Activated CD4-positive, alpha-beta T cell treated with anti-CD3 and anti-CD28 coated beads, Interleukin-2, amount 10 ng/mL, durations not matched to agents 7 days and 5 days (primary cell): ENCODE measurements at regions not wholly inside any gene's neighbourhood (a gene's known extent, or its start where the extent isn't known, plus 50 kb on each side); places are given as distances from the start of the nearest gene placed in this dataset.
"Not testable (repeated sequence)": the region's sequence is repeated elsewhere in the genome, so short reads cannot be mapped to it uniquely, and the experiment has no call there.

Source experiments
- CTCF ChIA-PET: fragments of 350-600 bp; sonication (Branson Sonifier 250); formaldehyde crosslinking; loops from one replicate; lab custom pipeline; 2021; ENCODE audit warnings: antibody characterized with exemption; lab: Charles Lee
- POLR2A ChIA-PET: fragments of 350-600 bp; sonication (Branson Sonifier 250); formaldehyde crosslinking; loops from one replicate; lab custom pipeline; 2021; ENCODE audit warnings: antibody characterized with exemption; lab: Charles Lee
- DNase-seq: peaks from one replicate; pipeline ENCODE4 v3.0.0-alpha.2; 2020
- H3K27ac Mint-ChIP-seq: one replicate; pipeline ENCODE4 v1.8.0; 2021; ENCODE audit warnings: mild to moderate bottlenecking, moderate library complexity, mixed read lengths
- H3K27me3 Mint-ChIP-seq: one replicate; pipeline ENCODE4 v1.8.0; 2021; ENCODE audit warnings: mixed read lengths
- H3K36me3 Mint-ChIP-seq: one replicate; pipeline ENCODE4 v1.8.0; 2021; ENCODE audit warnings: low read depth, mixed read lengths
- H3K4me1 Mint-ChIP-seq: one replicate; pipeline ENCODE4 v1.8.0; 2021; ENCODE audit warnings: mixed read lengths
- H3K4me3 Mint-ChIP-seq: one replicate; pipeline ENCODE4 v1.8.0; 2021; ENCODE audit warnings: mild to moderate bottlenecking, moderate library complexity, mixed read lengths
- H3K9me3 Mint-ChIP-seq: one replicate; pipeline ENCODE4 v1.8.0; 2021; ENCODE audit warnings: mixed read lengths

DNA sequence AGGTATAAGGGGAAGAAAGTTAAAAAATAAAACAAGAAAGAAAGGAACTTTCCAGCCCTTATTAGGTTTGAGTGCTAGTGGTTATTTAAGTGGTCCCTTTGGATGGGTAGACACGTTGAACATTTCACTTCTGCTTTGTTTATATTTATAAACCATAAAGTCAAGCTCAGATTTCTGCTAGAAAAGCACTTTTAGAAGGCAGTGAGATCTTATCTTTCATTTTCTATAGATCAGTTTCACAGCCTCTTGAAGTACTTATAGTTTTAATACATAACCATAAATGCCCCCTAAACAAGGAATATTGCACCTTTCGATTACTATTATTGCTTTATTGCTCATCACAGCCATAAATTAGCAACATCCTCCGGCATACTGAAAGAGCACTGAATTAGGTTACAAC is 446.8 kb upstream of the PLXNA2 start:
- H3K27me3 Mint-ChIP-seq = no peaks in the 10 kb centered on the region
- no peaks in the 10 kb centered on the region for H3K9me3 Mint-ChIP-seq
- H3K4me3 Mint-ChIP-seq = no peak overlapping the region
- H3K36me3 Mint-ChIP-seq = no peaks in the 10 kb centered on the region
- no peak for DNase-seq
- H3K27ac Mint-ChIP-seq = no peak overlapping the region
- no peaks in the 10 kb centered on the region for H3K4me1 Mint-ChIP-seq
- ChIA-PET POLR2A (no interaction called here), CTCF (no interaction called here)

DNA sequence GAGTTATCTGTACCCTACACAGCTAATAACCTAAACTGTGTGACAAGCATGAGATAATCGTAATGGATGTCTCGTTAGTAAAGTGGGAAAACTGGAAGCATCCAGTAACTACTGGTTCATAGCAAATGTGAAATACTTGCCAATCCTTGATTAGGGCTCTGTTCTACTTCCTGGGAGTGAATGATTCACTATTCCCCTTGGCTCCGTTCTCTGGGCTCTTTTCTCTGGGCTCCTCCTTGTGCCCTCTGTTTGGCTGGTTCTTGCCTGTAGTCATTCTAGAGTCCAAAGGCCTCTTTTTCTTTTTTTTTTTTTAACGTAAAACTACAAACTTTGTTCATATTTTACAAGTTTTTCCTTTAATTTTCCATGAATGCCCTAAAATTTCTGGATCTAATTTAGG is 465.8 kb upstream of the PLXNA2 start:
- ChIA-PET POLR2A (no interaction called here), CTCF (no interaction called here)

DNA sequence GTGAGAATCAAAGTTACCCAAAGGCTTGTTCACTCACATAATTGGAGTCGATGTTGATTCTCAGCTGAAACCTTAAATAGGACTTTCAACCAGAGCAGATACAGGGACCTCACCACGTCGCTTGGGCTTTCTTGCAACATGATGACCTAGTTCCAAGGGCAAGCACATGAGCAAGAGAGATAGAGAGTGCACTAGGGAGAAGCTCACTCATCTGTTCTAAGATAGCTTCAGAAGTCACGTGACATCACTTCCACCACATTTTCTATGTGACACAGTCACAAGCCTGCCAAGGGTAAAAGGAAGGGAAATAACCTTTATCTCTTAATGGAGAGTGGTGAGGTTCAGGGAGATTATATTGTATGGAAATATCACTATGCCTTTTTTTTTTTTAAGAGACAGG is 470.1 kb upstream of the PLXNA2 start:
- Mint-ChIP-seq H3K27ac (no peak overlapping the region), H3K27me3 (no peaks in the 10 kb centered on the region), H3K36me3 (no peaks in the 10 kb centered on the region), H3K4me3 (no peak overlapping the region), H3K9me3 (peaks cover 3% of the 10 kb centered on the region), H3K4me1 (no peaks in the 10 kb centered on the region)
- ChIA-PET CTCF (interaction anchor here (0.7 kb wide), 1 partner anchor 9 kb away, joined by 3 read pairs; no protein-coding TSS in a partner anchor), POLR2A (no interaction called here)
- DNase-seq = no peak

More for the DNA sequence above, 465.8 kb upstream of the PLXNA2 start:
- H3K4me3 Mint-ChIP-seq = no peak overlapping the region
- no peak overlapping the region for H3K27ac Mint-ChIP-seq
- no peak for DNase-seq
- no peaks in the 10 kb centered on the region for H3K36me3 Mint-ChIP-seq
- no peaks in the 10 kb centered on the region for H3K4me1 Mint-ChIP-seq
- no peaks in the 10 kb centered on the region for H3K27me3 Mint-ChIP-seq
- no peaks in the 10 kb centered on the region for H3K9me3 Mint-ChIP-seq

DNA sequence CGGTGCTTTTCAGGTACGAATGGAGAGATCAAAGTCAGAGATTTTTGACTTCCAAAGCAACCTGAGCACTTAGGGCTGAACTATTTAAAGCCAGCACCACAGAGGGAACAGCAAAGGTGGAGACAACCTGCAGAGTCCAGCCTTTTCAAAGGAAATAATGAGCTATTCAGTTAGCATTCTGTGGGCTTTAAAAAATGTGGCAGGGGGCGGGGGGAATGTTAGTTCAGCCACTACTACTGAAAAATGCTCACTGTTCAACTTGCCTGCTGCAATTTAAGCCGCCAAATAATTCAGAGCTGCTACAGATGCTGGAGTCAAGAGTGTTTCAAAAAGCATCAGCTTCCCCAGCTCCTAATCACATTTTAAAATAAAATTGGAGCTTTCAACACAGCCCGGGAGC is 473.3 kb upstream of the PLXNA2 start:
- Mint-ChIP-seq H3K27ac (no peak overlapping the region), H3K4me3 (no peak overlapping the region), H3K36me3 (no peaks in the 10 kb centered on the region), H3K4me1 (no peaks in the 10 kb centered on the region), H3K9me3 (peaks cover 12% of the 10 kb centered on the region), H3K27me3 (no peaks in the 10 kb centered on the region)
- CTCF ChIA-PET = no interaction called here
- no peak for DNase-seq
- POLR2A ChIA-PET = no interaction called here

DNA sequence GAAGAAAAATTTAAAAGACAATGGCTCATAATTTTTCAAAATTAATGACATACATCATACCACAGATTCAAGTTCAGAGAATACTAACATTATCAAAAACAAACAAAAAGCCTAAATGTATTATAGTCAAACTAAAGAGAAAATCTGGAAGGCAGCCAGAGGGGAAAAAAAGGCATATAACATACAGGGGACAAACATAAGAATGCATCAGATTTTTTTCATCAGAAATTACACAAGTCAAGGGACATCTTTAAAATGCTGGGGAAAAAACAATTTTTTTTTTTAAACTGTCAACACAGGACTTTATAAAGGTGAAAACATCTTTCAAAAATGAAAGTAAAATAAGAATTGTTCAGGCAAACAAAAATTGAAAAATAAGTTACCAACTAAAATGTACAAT is 478.4 kb upstream of the PLXNA2 start:
- Mint-ChIP-seq H3K27ac (no peak overlapping the region), H3K27me3 (no peaks in the 10 kb centered on the region), H3K36me3 (no peaks in the 10 kb centered on the region), H3K9me3 (peaks cover 15% of the 10 kb centered on the region), H3K4me3 (no peak overlapping the region), H3K4me1 (no peaks in the 10 kb centered on the region)
- no peak for DNase-seq
- ChIA-PET POLR2A (no interaction called here), CTCF (interaction anchor here (0.6 kb wide), 1 partner anchor 9 kb away, joined by 3 read pairs; no protein-coding TSS in a partner anchor)

DNA sequence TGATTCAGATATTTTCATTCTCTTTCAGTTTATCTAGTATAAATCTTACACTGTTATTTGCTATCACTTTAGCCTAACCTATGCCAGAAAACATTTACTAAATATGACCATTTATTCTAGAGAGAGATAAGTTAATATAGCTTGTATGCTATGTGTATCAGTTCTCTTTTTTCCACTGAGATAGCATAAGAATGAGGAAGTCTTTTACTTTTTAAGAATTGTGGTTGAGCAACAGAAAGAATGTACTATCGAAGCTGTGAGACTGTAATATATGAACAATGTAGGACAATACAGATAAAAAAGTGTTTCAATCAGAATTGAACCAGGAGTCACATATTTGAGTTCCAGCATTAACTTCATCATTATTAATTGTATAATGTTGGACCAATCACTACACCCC is 479.9 kb upstream of the PLXNA2 start:
- H3K36me3 Mint-ChIP-seq = no peaks in the 10 kb centered on the region
- no peak overlapping the region for H3K4me3 Mint-ChIP-seq
- POLR2A ChIA-PET = no interaction called here
- no peak overlapping the region for H3K27ac Mint-ChIP-seq
- no peaks in the 10 kb centered on the region for H3K27me3 Mint-ChIP-seq
- peaks cover 13% of the 10 kb centered on the region for H3K9me3 Mint-ChIP-seq
- no peak for DNase-seq
- no peaks in the 10 kb centered on the region for H3K4me1 Mint-ChIP-seq
- CTCF ChIA-PET = no interaction called here

DNA sequence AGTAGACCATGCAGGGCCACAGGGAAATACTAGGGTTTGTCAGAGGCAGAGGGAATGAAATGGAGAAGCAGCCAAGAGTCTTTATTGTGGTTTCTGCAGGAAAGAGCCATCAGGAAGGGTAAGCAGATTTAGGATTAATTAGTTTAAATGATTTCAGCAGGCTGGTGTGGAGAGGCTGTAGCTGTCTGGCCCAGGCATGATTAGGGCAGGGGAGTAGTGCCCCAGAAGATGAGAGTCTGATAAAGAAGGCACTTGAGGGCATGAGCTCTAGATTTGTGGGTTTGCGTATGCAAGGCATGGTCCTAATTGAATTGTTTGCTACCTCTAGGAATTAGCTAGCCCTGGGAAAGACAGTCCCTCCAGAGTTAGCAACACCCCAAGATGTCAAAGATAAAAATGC is 484.6 kb upstream of the PLXNA2 start:
- H3K9me3 Mint-ChIP-seq = no peaks in the 10 kb centered on the region
- H3K27me3 Mint-ChIP-seq = peaks cover 10% of the 10 kb centered on the region
- POLR2A ChIA-PET = no interaction called here

DNA sequence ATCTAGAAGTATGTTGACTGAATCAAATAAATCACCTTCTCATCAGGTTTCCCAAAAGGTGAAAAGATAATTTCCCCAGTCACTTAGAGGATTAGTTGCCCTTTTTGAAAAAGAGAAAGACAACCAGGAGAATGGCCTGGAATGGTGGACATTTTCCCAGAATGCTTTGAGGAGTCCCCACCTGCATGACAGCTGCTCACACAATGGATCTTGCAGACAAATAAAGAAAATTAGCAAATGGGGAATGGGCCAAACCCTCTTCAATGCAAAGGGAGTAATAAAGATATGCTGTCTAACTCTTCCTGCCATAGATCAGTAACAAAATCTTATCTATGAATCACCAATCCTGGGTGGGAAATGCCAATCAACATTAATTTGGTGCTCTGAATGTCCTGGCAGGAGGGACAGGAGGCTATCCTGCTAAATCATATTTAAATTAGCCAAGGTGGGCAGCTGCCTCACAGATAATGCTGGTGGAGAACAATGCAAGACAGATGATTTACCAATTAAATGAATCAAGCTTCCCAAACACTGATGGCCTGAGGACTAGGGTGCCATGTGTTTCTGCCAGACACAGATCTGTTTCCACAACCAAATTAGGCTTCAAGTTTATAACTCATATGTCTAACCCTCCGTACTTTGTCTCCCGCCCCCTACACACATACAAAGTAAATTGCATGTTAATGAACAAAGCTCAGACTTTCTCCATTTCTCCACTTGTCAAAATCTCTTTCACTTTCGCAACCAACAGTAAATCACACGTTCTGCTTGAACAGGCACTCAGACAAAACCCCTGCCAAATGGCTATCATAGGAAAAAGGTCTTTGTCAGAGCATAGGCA is 488.0 kb upstream of the PLXNA2 start:
- H3K27me3 Mint-ChIP-seq = peaks cover 10% of the 10 kb centered on the region
- peak; percentile 6 for DNase-seq
- peaks cover 7% of the 10 kb centered on the region for H3K4me1 Mint-ChIP-seq
- CTCF ChIA-PET = no interaction called here
- no peak overlapping the region for H3K27ac Mint-ChIP-seq
- POLR2A ChIA-PET = no interaction called here
- H3K9me3 Mint-ChIP-seq = no peaks in the 10 kb centered on the region
- peak overlapping the region; percentile 22 for H3K4me3 Mint-ChIP-seq
- H3K36me3 Mint-ChIP-seq = no peaks in the 10 kb centered on the region

More for the DNA sequence above, 484.6 kb upstream of the PLXNA2 start:
- Mint-ChIP-seq H3K4me3 (no peak overlapping the region), H3K4me1 (peaks cover 7% of the 10 kb centered on the region), H3K27ac (no peak overlapping the region), H3K36me3 (no peaks in the 10 kb centered on the region)
- DNase-seq = no peak
- CTCF ChIA-PET = no interaction called here

DNA sequence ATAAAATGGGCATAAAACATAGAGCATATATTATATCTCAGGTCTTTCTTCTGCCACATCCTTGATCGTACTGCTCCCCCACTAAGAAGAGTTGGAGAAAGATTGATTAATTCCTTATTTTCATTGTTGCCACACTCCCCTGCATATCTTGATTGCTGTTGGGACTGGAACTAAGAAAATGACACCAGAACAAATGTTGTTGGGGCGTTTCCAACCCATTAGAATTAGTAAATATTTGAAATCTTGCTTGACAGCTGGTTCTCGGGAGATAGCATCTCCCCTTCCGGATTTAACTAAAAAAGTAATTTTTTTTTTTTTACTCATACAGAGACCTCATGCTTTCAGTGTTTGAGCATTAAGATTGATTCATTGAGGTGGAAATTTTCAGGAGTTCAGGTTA is 493.0 kb upstream of the PLXNA2 start:
- CTCF ChIA-PET = interaction anchor here (0.7 kb wide), 1 partner anchor 799 kb away, joined by 4 read pairs; no protein-coding TSS in a partner anchor
- Mint-ChIP-seq H3K27me3 (peaks cover 7% of the 10 kb centered on the region), H3K4me1 (peaks cover 6% of the 10 kb centered on the region), H3K4me3 (no peak overlapping the region), H3K9me3 (no peaks in the 10 kb centered on the region), H3K27ac (no peak overlapping the region), H3K36me3 (no peaks in the 10 kb centered on the region)
- DNase-seq = no peak
- POLR2A ChIA-PET = no interaction called here

DNA sequence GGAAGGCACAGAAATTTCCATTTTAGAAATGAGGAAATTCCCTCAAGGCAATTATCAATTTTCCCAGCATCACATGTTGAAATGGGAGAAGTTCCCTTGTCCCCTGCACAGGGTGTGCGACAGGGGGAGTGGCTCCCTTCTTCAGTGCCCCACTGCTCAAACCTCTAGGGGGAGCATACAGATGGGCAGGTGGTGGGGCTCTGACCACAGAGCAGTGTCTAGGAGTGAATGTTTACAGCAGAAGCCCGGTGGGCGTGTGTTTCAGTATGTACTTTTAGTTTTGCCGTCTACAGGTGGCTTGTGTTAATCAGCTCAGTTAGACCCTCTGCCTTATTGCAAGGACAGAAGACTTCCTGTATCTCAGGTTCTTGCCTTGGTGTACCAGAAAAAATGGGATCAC is 493.7 kb upstream of the PLXNA2 start:
- H3K9me3 Mint-ChIP-seq = no peaks in the 10 kb centered on the region
- H3K4me3 Mint-ChIP-seq = no peak overlapping the region
- ChIA-PET CTCF (no interaction called here), POLR2A (no interaction called here)
- no peaks in the 10 kb centered on the region for H3K4me1 Mint-ChIP-seq
- peaks cover 2% of the 10 kb centered on the region for H3K27me3 Mint-ChIP-seq
- no peak for DNase-seq
- no peaks in the 10 kb centered on the region for H3K36me3 Mint-ChIP-seq
- H3K27ac Mint-ChIP-seq = no peak overlapping the region

DNA sequence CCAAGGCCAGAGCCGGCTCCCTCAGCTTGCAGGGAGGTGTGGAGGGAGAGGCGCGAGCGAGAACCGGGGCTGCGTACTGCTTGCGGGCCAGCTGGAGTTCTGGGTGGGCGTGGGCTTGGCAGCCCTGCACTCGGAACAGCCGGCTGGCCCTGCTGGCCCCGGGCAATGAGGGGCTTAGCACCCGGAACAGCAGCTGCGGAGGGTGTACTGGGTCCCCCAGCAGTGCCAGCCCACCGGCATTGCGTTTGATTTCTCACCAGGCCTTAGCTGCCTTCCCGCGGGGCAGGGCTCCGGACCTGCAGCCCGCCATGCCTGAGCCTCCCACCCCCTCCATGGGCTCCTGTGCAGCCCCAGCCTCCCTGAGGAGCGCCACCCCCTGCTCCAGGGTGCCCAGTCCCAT is 495.5 kb upstream of the PLXNA2 start:
- H3K36me3 Mint-ChIP-seq, H3K9me3 Mint-ChIP-seq, CTCF ChIA-PET, DNase-seq, POLR2A ChIA-PET, H3K27ac Mint-ChIP-seq, H3K4me3 Mint-ChIP-seq, H3K27me3 Mint-ChIP-seq, H3K4me1 Mint-ChIP-seq: not testable (repeated sequence)

DNA sequence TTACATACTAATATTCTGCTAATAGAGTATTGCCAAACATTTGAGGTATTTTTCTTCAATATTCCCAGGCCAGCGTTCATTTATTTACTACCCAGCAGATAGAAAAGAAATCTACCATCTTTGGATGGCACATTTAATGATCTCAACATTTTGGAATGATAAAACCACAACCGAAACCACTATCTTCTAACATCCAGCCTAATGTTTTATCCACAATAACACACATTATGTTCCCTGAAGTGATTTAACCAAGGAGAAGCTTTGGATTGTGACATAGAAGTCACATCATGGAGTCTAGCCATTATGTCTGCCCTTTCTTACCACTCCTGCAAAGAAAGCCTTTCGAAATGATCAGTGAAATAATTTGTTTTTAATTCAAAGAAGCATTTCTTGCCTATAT is 497.1 kb upstream of the PLXNA2 start:
- no peaks in the 10 kb centered on the region for H3K36me3 Mint-ChIP-seq

DNA sequence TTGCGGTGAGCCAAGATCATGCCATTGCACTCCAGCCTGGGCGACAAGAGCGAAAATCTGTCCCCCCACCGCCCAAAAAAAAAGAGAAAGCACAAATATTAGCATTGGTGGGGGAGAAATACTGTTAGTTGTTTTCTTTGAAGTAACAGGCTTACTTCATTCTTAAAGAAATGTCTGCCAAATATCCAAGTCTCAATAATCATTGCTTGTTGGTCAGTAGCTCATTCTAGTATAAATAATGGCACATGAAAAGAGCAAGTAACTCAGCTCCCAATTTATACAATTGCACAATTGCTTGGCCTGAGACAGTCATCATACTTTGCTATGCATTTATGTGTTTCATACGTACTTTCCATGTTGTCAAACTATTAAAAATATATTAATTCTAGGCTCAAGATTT is 499.2 kb upstream of the PLXNA2 start:
- Mint-ChIP-seq H3K36me3 (no peaks in the 10 kb centered on the region), H3K27ac (no peak overlapping the region), H3K4me3 (no peak overlapping the region), H3K27me3 (no peaks in the 10 kb centered on the region), H3K4me1 (no peaks in the 10 kb centered on the region), H3K9me3 (no peaks in the 10 kb centered on the region)
- CTCF ChIA-PET = no interaction called here
- DNase-seq = no peak
- POLR2A ChIA-PET = no interaction called here

More for the DNA sequence above, 497.1 kb upstream of the PLXNA2 start:
- ChIA-PET CTCF (no interaction called here), POLR2A (no interaction called here)
- H3K27me3 Mint-ChIP-seq = no peaks in the 10 kb centered on the region
- H3K4me3 Mint-ChIP-seq = no peak overlapping the region
- H3K27ac Mint-ChIP-seq = no peak overlapping the region
- H3K4me1 Mint-ChIP-seq = no peaks in the 10 kb centered on the region
- H3K9me3 Mint-ChIP-seq = no peaks in the 10 kb centered on the region
- DNase-seq = no peak

DNA sequence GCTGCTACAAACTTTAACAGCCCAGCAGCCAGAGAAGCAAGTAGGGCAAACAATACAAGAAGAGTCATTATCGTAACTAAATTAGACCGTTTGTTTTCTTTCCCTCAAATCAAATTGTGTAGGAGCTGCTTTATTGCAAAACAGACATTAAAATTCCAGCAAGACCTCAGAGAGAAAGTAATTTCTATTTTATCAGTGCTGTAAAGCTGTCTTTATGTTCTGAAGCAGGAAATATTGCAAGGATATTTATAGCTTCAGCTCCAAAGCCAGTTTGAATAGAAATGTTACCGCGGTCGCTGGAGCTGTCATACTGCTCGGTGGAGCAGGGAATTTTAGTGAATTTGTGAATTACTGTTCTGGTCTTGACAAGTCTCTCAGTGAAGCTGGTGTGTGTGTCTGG is 503.8 kb upstream of the PLXNA2 start:
- Mint-ChIP-seq H3K4me3 (no peak overlapping the region), H3K36me3 (no peaks in the 10 kb centered on the region), H3K27me3 (no peaks in the 10 kb centered on the region), H3K27ac (no peak overlapping the region), H3K4me1 (no peaks in the 10 kb centered on the region), H3K9me3 (no peaks in the 10 kb centered on the region)
- DNase-seq = no peak
- CTCF ChIA-PET = no interaction called here
- POLR2A ChIA-PET = no interaction called here
